Hematopoietic multipotent progenitor cell treated with erythropoietin and hydrocortisone succinate and interleukin-3 and kit ligand, for 4 days (in vitro differentiated cells): ENCODE measurements at regions not wholly inside any gene's neighbourhood (a gene's known extent, or its start where the extent isn't known, plus 50 kb on each side); places are given as distances from the start of the nearest gene placed in this dataset.
"Not testable (repeated sequence)": the region's sequence is repeated elsewhere in the genome, so short reads cannot be mapped to it uniquely, and the experiment has no call there.

ENCODE experiments used
- DNase-seq: peaks from one replicate; pipeline ENCODE4 v3.0.0-alpha.2; 2015

- DNase-seq: not testable (repeated sequence)
These were observed 1268.8 kb downstream of the FOXD4L5 start for GRCh38 chr9:64016246-64016645.

GRCh38 chr9:64015136-64015535 lies 1269.9 kb downstream of the FOXD4L5 start:
- no peak for DNase-seq

GRCh38 chr9:64014386-64015091 lies 1270.5 kb downstream of the FOXD4L5 start:
- not testable (repeated sequence) for DNase-seq

- not testable (repeated sequence) for DNase-seq
These were observed 1271.9 kb downstream of the FOXD4L5 start for GRCh38 chr9:64013122-64013521.

GRCh38 chr9:64012014-64012413 lies 1273.0 kb downstream of the FOXD4L5 start:
- DNase-seq: not testable (repeated sequence)

GRCh38 chr9:63979741-63980140 lies 1305.3 kb downstream of the FOXD4L5 start:
- DNase-seq: not testable (repeated sequence)
